ENCODE measurements at regions not wholly inside any gene's neighbourhood (a gene's known extent, or its start where the extent isn't known, plus 50 kb on each side); places are given as distances from the start of the nearest gene placed in this dataset.

DNA sequence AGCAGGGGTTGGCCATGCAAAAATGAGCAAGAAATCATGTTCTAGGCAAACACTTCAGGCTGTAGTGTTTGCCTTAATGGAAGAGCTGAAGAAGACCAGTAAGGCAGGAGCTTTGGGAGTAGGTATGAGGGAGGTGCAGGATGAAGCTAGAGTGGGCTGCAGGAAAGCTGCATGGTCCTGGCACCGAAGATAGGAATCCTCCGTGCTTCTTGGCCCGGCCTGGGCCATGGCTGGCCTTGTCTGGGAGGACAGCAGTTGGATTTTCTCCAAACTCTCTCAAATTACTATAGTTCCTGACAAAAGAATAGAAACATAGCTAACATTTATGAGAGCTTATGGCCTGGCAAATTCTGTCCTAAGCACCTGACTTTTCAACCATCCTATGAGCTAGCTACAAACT lies 116.5 kb downstream of the UCHL1 start:
- TF ChIP-seq, protein P1, sequence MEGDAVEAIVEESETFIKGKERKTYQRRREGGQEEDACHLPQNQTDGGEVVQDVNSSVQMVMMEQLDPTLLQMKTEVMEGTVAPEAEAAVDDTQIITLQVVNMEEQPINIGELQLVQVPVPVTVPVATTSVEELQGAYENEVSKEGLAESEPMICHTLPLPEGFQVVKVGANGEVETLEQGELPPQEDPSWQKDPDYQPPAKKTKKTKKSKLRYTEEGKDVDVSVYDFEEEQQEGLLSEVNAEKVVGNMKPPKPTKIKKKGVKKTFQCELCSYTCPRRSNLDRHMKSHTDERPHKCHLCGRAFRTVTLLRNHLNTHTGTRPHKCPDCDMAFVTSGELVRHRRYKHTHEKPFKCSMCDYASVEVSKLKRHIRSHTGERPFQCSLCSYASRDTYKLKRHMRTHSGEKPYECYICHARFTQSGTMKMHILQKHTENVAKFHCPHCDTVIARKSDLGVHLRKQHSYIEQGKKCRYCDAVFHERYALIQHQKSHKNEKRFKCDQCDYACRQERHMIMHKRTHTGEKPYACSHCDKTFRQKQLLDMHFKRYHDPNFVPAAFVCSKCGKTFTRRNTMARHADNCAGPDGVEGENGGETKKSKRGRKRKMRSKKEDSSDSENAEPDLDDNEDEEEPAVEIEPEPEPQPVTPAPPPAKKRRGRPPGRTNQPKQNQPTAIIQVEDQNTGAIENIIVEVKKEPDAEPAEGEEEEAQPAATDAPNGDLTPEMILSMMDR (IDR thresholded peaks at IDR 0.05; ENCODE audit: insufficient read depth, low read length, poor library complexity, severe bottlenecking) = no peak
- no peak for TF ChIP-seq EZH2phosphoT487 (conservative IDR thresholded peaks at IDR 0.05; ENCODE audit: low read length)
- Histone ChIP-seq H4K20me1 (ENCODE audit: low read depth, low read length) (no peaks in the 10 kb centered on the region), H3K9me3 (ENCODE audit: insufficient read depth, low read length) (no peaks in the 10 kb centered on the region), H3K9ac (ENCODE audit: low read length) (no peak overlapping the region), H3K27me3 (ENCODE audit: low read length) (no peaks in the 10 kb centered on the region; the same call in 1 of the 2 replicates), H3K9me2 (replicated peaks; ENCODE audit: insufficient read depth, low read length) (no peaks in the 10 kb centered on the region), H3K4me3 (ENCODE audit: insufficient read depth, low read length, poor library complexity, severe bottlenecking) (no peak overlapping the region), H3K27ac (ENCODE audit: low read depth, low read length) (no peak overlapping the region), H3F3A (ENCODE audit: insufficient read depth) (no peaks in the 10 kb centered on the region), H3K36me3 (ENCODE audit: low read length) (no peaks in the 10 kb centered on the region), H2AFZ (ENCODE audit: low read depth, low read length, severe bottlenecking) (no peak overlapping the region), H3K79me2 (ENCODE audit: insufficient read depth, low read length) (no peaks in the 10 kb centered on the region), H3K4me2 (ENCODE audit: low read depth, low read length, poor library complexity, severe bottlenecking) (no peak overlapping the region)

DNA sequence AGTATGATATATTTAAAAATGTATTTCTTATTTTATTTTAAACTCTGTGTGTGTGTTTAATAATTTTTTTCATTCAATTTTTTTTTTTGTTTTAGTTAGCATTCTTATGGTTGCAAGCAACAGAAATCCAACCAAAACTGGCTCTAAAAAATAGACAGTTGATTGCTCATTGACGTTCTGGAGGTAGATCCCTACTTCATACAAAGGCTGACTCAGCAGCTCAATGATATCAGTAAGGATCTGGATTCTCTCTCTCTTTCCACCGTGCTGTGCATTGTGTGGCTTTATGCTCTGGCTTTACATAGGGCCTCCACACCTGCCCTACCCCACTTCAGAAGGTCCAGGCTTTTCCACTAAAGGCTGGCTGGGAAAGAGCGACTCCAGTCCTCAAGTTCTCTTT lies 117.8 kb downstream of the UCHL1 start:
- H3K9ac ChIP-seq (ENCODE audit: low read length) = no peak overlapping the region
- H3F3A ChIP-seq (ENCODE audit: insufficient read depth) = no peaks in the 10 kb centered on the region
- H3K27ac ChIP-seq (ENCODE audit: low read depth, low read length) = no peak overlapping the region
- H3K79me2 ChIP-seq (ENCODE audit: insufficient read depth, low read length) = no peaks in the 10 kb centered on the region
- TF ChIP-seq, protein P1 (IDR thresholded peaks at IDR 0.05; ENCODE audit: insufficient read depth, low read length, poor library complexity, severe bottlenecking) = no peak
- TF ChIP-seq EZH2phosphoT487 (conservative IDR thresholded peaks at IDR 0.05; ENCODE audit: low read length) = no peak
- no peaks in the 10 kb centered on the region for H4K20me1 ChIP-seq (ENCODE audit: low read depth, low read length)
- no peaks in the 10 kb centered on the region for H3K9me3 ChIP-seq (ENCODE audit: insufficient read depth, low read length)
- no peaks in the 10 kb centered on the region for H3K36me3 ChIP-seq (ENCODE audit: low read length)
- no peak overlapping the region for H3K4me2 ChIP-seq (ENCODE audit: low read depth, low read length, poor library complexity, severe bottlenecking)
- H3K27me3 ChIP-seq (ENCODE audit: low read length) = no peaks in the 10 kb centered on the region; the same call in 1 of the 2 replicates
- no peak overlapping the region for H3K4me3 ChIP-seq (ENCODE audit: insufficient read depth, low read length, poor library complexity, severe bottlenecking)
- H2AFZ ChIP-seq (ENCODE audit: low read depth, low read length, severe bottlenecking) = no peak overlapping the region
- no peaks in the 10 kb centered on the region for H3K9me2 ChIP-seq (replicated peaks; ENCODE audit: insufficient read depth, low read length)

DNA sequence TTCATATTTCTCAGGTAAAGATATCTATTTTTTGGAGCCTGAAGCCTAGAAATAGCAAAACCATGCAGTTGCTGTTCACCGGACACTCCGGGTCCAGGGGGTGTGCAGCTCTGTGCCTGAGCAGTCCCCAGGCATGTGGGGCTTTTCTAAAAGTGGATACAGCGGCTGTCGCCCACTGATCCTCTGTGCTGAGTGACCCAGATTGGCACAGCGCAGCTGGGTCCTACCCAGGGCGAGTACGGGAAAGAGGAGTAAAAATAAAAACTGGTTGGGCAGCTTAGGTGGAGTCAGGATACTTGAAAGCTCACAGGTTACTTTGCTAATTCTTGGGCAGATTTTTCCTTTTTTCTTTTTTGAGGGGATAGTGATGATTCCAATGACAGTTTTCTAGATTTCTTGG lies 118.8 kb downstream of the UCHL1 start:
- H3K4me3 ChIP-seq (ENCODE audit: insufficient read depth, low read length, poor library complexity, severe bottlenecking) = no peak overlapping the region
- no peak overlapping the region for H3K4me2 ChIP-seq (ENCODE audit: low read depth, low read length, poor library complexity, severe bottlenecking)
- H3K9me3 ChIP-seq (ENCODE audit: insufficient read depth, low read length) = no peaks in the 10 kb centered on the region
- no peak for TF ChIP-seq EZH2phosphoT487 (conservative IDR thresholded peaks at IDR 0.05; ENCODE audit: low read length)
- TF ChIP-seq, protein P1 (IDR thresholded peaks at IDR 0.05; ENCODE audit: insufficient read depth, low read length, poor library complexity, severe bottlenecking) = no peak
- no peaks in the 10 kb centered on the region for H3K9me2 ChIP-seq (replicated peaks; ENCODE audit: insufficient read depth, low read length)
- H3K9ac ChIP-seq (ENCODE audit: low read length) = no peak overlapping the region
- H2AFZ ChIP-seq (ENCODE audit: low read depth, low read length, severe bottlenecking) = no peak overlapping the region
- H3K79me2 ChIP-seq (ENCODE audit: insufficient read depth, low read length) = no peaks in the 10 kb centered on the region
- no peaks in the 10 kb centered on the region for H3K36me3 ChIP-seq (ENCODE audit: low read length)
- no peaks in the 10 kb centered on the region for H4K20me1 ChIP-seq (ENCODE audit: low read depth, low read length)
- no peaks in the 10 kb centered on the region; the same call in 1 of the 2 replicates for H3K27me3 ChIP-seq (ENCODE audit: low read length)
- H3F3A ChIP-seq (ENCODE audit: insufficient read depth) = no peaks in the 10 kb centered on the region
- H3K27ac ChIP-seq (ENCODE audit: low read depth, low read length) = no peak overlapping the region
